ENCODE measurements at regions not wholly inside any gene's neighbourhood (a gene's known extent, or its start where the extent isn't known, plus 50 kb on each side); places are given as distances from the start of the nearest gene placed in this dataset.

- Histone ChIP-seq H3K23ac (ENCODE audit: low read length) (no peak overlapping the region), H3K79me2 (ENCODE audit: control insufficient read depth, insufficient read depth, low read length, poor library complexity) (peaks cover 7% of the 10 kb centered on the region), H2AK5ac (ENCODE audit: low read length) (peak overlapping the region; percentile 89), H2BK5ac (ENCODE audit: low read depth, low read length, poor library complexity) (peak overlapping the region; percentile 89), H4K91ac (ENCODE audit: low read depth, low read length) (peak overlapping the region; percentile 96), H3K4ac (ENCODE audit: low read depth, low read length) (peak overlapping the region; percentile 85), H3K27ac (ENCODE audit: low read depth, low read length) (peak overlapping the region; percentile 80), H3K4me1 (ENCODE audit: control insufficient read depth in 1 of 2, insufficient read depth in 2 of 2, low read length in 2 of 2) (peaks cover 21 to 25% of the 10 kb centered on the region in 2 experiments), H2BK120ac (ENCODE audit: insufficient read depth, low read length, poor library complexity) (peak overlapping the region; percentile 81), H3K18ac (ENCODE audit: low read length) (peak overlapping the region; percentile 94), H3K36me3 (ENCODE audit: control insufficient read depth in 1 of 2, insufficient read depth in 2 of 2, low read length in 2 of 2) (no peaks in the 10 kb centered on the region), H3K14ac (ENCODE audit: low read length) (peak overlapping the region; percentile 74), H4K12ac (ENCODE audit: low read depth, low read length) (peak overlapping the region; percentile 35), H3K4me3 (ENCODE audit: low read depth, low read length) (no peak overlapping the region), H3K9me3 (ENCODE audit: insufficient read depth, low read depth, low read length) (no peaks in the 10 kb centered on the region), H3K9ac (ENCODE audit: low read length) (no peak overlapping the region), H3K27me3 (ENCODE audit: insufficient read depth, low read length) (no peaks in the 10 kb centered on the region), H2BK12ac (ENCODE audit: low read length) (peak overlapping the region; percentile 80), H3K4me2 (ENCODE audit: low read length) (no peak overlapping the region), H4K8ac (ENCODE audit: low read depth, low read length) (peak overlapping the region; percentile 70), H2AFZ (ENCODE audit: insufficient read depth, low read length, poor library complexity) (peak overlapping the region; percentile 17), H3K79me1 (ENCODE audit: low read length) (peaks cover 28% of the 10 kb centered on the region)
- DNase-seq: no peak
- WGBS (ENCODE audit: extremely low coverage, insufficient coverage, insufficient read length): no CpG with 5 or more reads among the region's 6 CpGs
These were observed 543.3 kb downstream of the TNS3 start for GRCh38 chr7:47038621-47039020.

DNA sequence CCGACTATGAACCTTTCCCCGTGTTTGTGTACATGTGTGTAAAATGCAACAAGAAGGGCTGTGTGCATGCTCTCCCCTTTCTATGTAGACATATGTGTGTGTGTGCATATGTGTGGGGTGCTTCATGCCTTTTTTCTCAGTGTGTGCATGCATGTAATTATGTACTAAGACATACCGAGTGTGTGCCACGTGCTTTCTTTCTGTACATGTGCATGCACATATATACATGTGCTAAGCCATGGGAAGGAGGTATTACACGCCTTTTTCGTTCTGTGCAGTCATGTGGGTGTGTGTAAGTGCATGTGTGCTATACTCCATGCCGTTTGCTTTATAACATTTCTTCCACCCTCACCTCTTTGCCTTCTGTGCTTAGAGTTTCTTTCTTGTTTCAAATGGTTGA lies 544.3 kb downstream of the TNS3 start:
- Histone ChIP-seq H2BK12ac (ENCODE audit: low read length) (peak overlapping the region; percentile 27), H4K12ac (ENCODE audit: low read depth, low read length) (no peak overlapping the region), H3K79me1 (ENCODE audit: low read length) (peaks cover 24% of the 10 kb centered on the region), H3K9me3 (ENCODE audit: insufficient read depth, low read depth, low read length) (no peaks in the 10 kb centered on the region), H2AFZ (ENCODE audit: insufficient read depth, low read length, poor library complexity) (no peak overlapping the region), H3K18ac (ENCODE audit: low read length) (peak overlapping the region; percentile 8), H4K91ac (ENCODE audit: low read depth, low read length) (peak overlapping the region; percentile 9), H4K8ac (ENCODE audit: low read depth, low read length) (no peak overlapping the region), H2BK5ac (ENCODE audit: low read depth, low read length, poor library complexity) (peak overlapping the region; percentile 53), H3K14ac (ENCODE audit: low read length) (peak overlapping the region; percentile 21), H2BK120ac (ENCODE audit: insufficient read depth, low read length, poor library complexity) (peak overlapping the region; percentile 29), H3K23ac (ENCODE audit: low read length) (no peak overlapping the region), H3K9ac (ENCODE audit: low read length) (peak overlapping the region; percentile 41), H3K4me2 (ENCODE audit: low read length) (no peak overlapping the region), H3K27me3 (ENCODE audit: insufficient read depth, low read length) (no peaks in the 10 kb centered on the region), H3K27ac (ENCODE audit: low read depth, low read length) (peak overlapping the region; percentile 50), H3K79me2 (ENCODE audit: control insufficient read depth, insufficient read depth, low read length, poor library complexity) (peaks cover 7% of the 10 kb centered on the region), H3K4me3 (ENCODE audit: low read depth, low read length) (no peak overlapping the region), H3K36me3 (ENCODE audit: control insufficient read depth in 1 of 2, insufficient read depth in 2 of 2, low read length in 2 of 2) (no peaks in the 10 kb centered on the region), H2AK5ac (ENCODE audit: low read length) (no peak overlapping the region), H3K4me1 (ENCODE audit: control insufficient read depth in 1 of 2, insufficient read depth in 2 of 2, low read length in 2 of 2) (peaks cover 21 to 25% of the 10 kb centered on the region in 2 experiments), H3K4ac (ENCODE audit: low read depth, low read length) (peak overlapping the region; percentile 4)
- WGBS (ENCODE audit: extremely low coverage, insufficient coverage, insufficient read length): no CpG with 5 or more reads among the region's 7 CpGs
- no peak for DNase-seq

GRCh38 chr7:47036909-47037308 lies 545.0 kb downstream of the TNS3 start:
- Histone ChIP-seq H3K4ac (ENCODE audit: low read depth, low read length) (no peak overlapping the region), H2BK12ac (ENCODE audit: low read length) (peak overlapping the region; percentile 28), H4K8ac (ENCODE audit: low read depth, low read length) (no peak overlapping the region), H3K23ac (ENCODE audit: low read length) (no peak overlapping the region), H2AK5ac (ENCODE audit: low read length) (no peak overlapping the region), H3K27ac (ENCODE audit: low read depth, low read length) (no peak overlapping the region), H3K14ac (ENCODE audit: low read length) (peak overlapping the region; percentile 6), H3K4me3 (ENCODE audit: low read depth, low read length) (no peak overlapping the region), H3K4me1 (ENCODE audit: control insufficient read depth in 1 of 2, insufficient read depth in 2 of 2, low read length in 2 of 2) (peaks cover 21 to 25% of the 10 kb centered on the region in 2 experiments), H4K91ac (ENCODE audit: low read depth, low read length) (peak overlapping the region; percentile 63), H3K18ac (ENCODE audit: low read length) (no peak overlapping the region), H2BK120ac (ENCODE audit: insufficient read depth, low read length, poor library complexity) (peak overlapping the region; percentile 0), H3K4me2 (ENCODE audit: low read length) (no peak overlapping the region), H3K79me1 (ENCODE audit: low read length) (peaks cover 18% of the 10 kb centered on the region), H3K27me3 (ENCODE audit: insufficient read depth, low read length) (no peaks in the 10 kb centered on the region), H2BK5ac (ENCODE audit: low read depth, low read length, poor library complexity) (no peak overlapping the region), H3K9ac (ENCODE audit: low read length) (no peak overlapping the region), H3K79me2 (ENCODE audit: control insufficient read depth, insufficient read depth, low read length, poor library complexity) (peaks cover 7% of the 10 kb centered on the region), H3K9me3 (ENCODE audit: insufficient read depth, low read depth, low read length) (no peaks in the 10 kb centered on the region), H2AFZ (ENCODE audit: insufficient read depth, low read length, poor library complexity) (no peak overlapping the region), H3K36me3 (ENCODE audit: control insufficient read depth in 1 of 2, insufficient read depth in 2 of 2, low read length in 2 of 2) (no peaks in the 10 kb centered on the region), H4K12ac (ENCODE audit: low read depth, low read length) (no peak overlapping the region)
- DNase-seq: no peak
- 100% methylated on average over 2 of the region's 6 CpGs for WGBS (ENCODE audit: extremely low coverage, insufficient coverage, insufficient read length)

- Histone ChIP-seq H2BK12ac (ENCODE audit: low read length) (no peak overlapping the region), H3K36me3 (ENCODE audit: control insufficient read depth in 1 of 2, insufficient read depth in 2 of 2, low read length in 2 of 2) (no peaks in the 10 kb centered on the region), H3K4me3 (ENCODE audit: low read depth, low read length) (no peak overlapping the region), H4K12ac (ENCODE audit: low read depth, low read length) (no peak overlapping the region), H2BK120ac (ENCODE audit: insufficient read depth, low read length, poor library complexity) (no peak overlapping the region), H4K8ac (ENCODE audit: low read depth, low read length) (no peak overlapping the region), H3K23ac (ENCODE audit: low read length) (no peak overlapping the region), H3K79me2 (ENCODE audit: control insufficient read depth, insufficient read depth, low read length, poor library complexity) (peaks cover 7% of the 10 kb centered on the region), H3K79me1 (ENCODE audit: low read length) (peaks cover 18% of the 10 kb centered on the region), H3K14ac (ENCODE audit: low read length) (no peak overlapping the region), H2AFZ (ENCODE audit: insufficient read depth, low read length, poor library complexity) (no peak overlapping the region), H3K9me3 (ENCODE audit: insufficient read depth, low read depth, low read length) (no peaks in the 10 kb centered on the region), H3K4me1 (ENCODE audit: control insufficient read depth in 1 of 2, insufficient read depth in 2 of 2, low read length in 2 of 2) (peaks cover 18 to 21% of the 10 kb centered on the region in 2 experiments), H4K91ac (ENCODE audit: low read depth, low read length) (no peak overlapping the region), H2AK5ac (ENCODE audit: low read length) (no peak overlapping the region), H2BK5ac (ENCODE audit: low read depth, low read length, poor library complexity) (no peak overlapping the region), H3K9ac (ENCODE audit: low read length) (no peak overlapping the region), H3K18ac (ENCODE audit: low read length) (no peak overlapping the region), H3K4ac (ENCODE audit: low read depth, low read length) (no peak overlapping the region), H3K27me3 (ENCODE audit: insufficient read depth, low read length) (no peaks in the 10 kb centered on the region), H3K4me2 (ENCODE audit: low read length) (no peak overlapping the region), H3K27ac (ENCODE audit: low read depth, low read length) (peak overlapping the region; percentile 20)
- peak in 1 of 2 donors; percentile 9 for DNase-seq
- WGBS (ENCODE audit: extremely low coverage, insufficient coverage, insufficient read length): no CpG with 5 or more reads among the region's 2 CpGs
These were observed 546.4 kb downstream of the TNS3 start for GRCh38 chr7:47035522-47035921.
